LNCAP (cell line): ENCODE measurements at regions not wholly inside any gene's neighbourhood (a gene's known extent, or its start where the extent isn't known, plus 50 kb on each side); places are given as distances from the start of the nearest gene placed in this dataset.

ENCODE experiments used
- CTCF ChIP-seq: fragments of 450-650 bp; IDR thresholded peaks from 2 replicates; pipeline ENCODE4 v1.5.1; 2017; ENCODE audit warnings: mild to moderate bottlenecking

GRCh38 chr5:5585751-5586341 lies 163.4 kb downstream of the ICE1 start:
- TF ChIP-seq CTCF, result no peak

- TF ChIP-seq CTCF, result no peak
Measured at GRCh38 chr5:5584751-5585150, 162.3 kb downstream of the ICE1 start.

- TF ChIP-seq CTCF, result no peak
Measured at GRCh38 chr5:5584236-5584745, 161.8 kb downstream of the ICE1 start.

GRCh38 chr5:5583832-5584231 lies 161.4 kb downstream of the ICE1 start:
- no peak for TF ChIP-seq CTCF

GRCh38 chr5:5583023-5583765 lies 160.7 kb downstream of the ICE1 start:
- no peak for TF ChIP-seq CTCF

- no peak for TF ChIP-seq CTCF
Measured at GRCh38 chr5:5581080-5581479, 158.6 kb downstream of the ICE1 start.

GRCh38 chr5:5576744-5577143 lies 154.3 kb downstream of the ICE1 start:
- TF ChIP-seq CTCF, result no peak
